Activated CD8-positive, alpha-beta T cell treated with anti-CD3 and anti-CD28 coated beads for 36 hours (primary cell): ENCODE measurements at regions not wholly inside any gene's neighbourhood (a gene's known extent, or its start where the extent isn't known, plus 50 kb on each side); places are given as distances from the start of the nearest gene placed in this dataset.
A peak's percentile ranks its signal among the peaks of the same experiment; 100 is the strongest.

ENCODE experiments used
- ATAC-seq: fragments of 200-7000 bp; cut with Tn5 transposase; one replicate; pipeline ENCODE4 v1.10.0; 2021; ENCODE audit warnings: mild to moderate bottlenecking, moderate library complexity
- CTCF ChIA-PET: fragments of 350-600 bp; sonication (Branson Sonifier 250); formaldehyde crosslinking; loops from one replicate; lab custom pipeline; 2021; ENCODE audit warnings: antibody characterized with exemption; lab: Charles Lee
- POLR2A ChIA-PET: fragments of 350-600 bp; sonication (Branson Sonifier 250); formaldehyde crosslinking; loops from one replicate; lab custom pipeline; 2021; ENCODE audit warnings: antibody characterized with exemption; lab: Charles Lee
- DNase-seq: peaks from one replicate; pipeline ENCODE4 v3.0.0-alpha.2; 2020
- H3K27ac Mint-ChIP-seq: one replicate; pipeline ENCODE4 v1.8.0; 2021; ENCODE audit warnings: mild to moderate bottlenecking, mixed read lengths
- H3K27me3 Mint-ChIP-seq: one replicate; pipeline ENCODE4 v1.8.0; 2021; ENCODE audit warnings: mixed read lengths
- H3K36me3 Mint-ChIP-seq: one replicate; pipeline ENCODE4 v1.8.0; 2021; ENCODE audit warnings: low read depth, mixed read lengths
- H3K4me1 Mint-ChIP-seq: one replicate; pipeline ENCODE4 v1.8.0; 2021; ENCODE audit warnings: low read depth, mixed read lengths
- H3K4me3 Mint-ChIP-seq: one replicate; pipeline ENCODE4 v1.8.0; 2021; ENCODE audit warnings: mild to moderate bottlenecking, moderate library complexity, mixed read lengths
- H3K9me3 Mint-ChIP-seq: one replicate; pipeline ENCODE4 v1.8.0; 2021; ENCODE audit warnings: mixed read lengths
- CTCF ChIP-seq: fragments of 200-600 bp; IDR thresholded peaks from one replicate; pipeline ENCODE4 v1.8.0; 2022; ENCODE audit warnings: antibody characterized with exemption, mild to moderate bottlenecking
- intact Hi-C: fragments of 100-400 bp; cut with micrococcal nuclease; formaldehyde crosslinking; loops from one replicate; pipeline ENCODE4 v1.10.0; 2022

- Mint-ChIP-seq H3K27me3 (no peaks in the 10 kb centered on the region), H3K27ac (peak overlapping the region; percentile 97), H3K9me3 (peaks cover 3% of the 10 kb centered on the region), H3K4me1 (peaks cover 53% of the 10 kb centered on the region), H3K36me3 (no peaks in the 10 kb centered on the region), H3K4me3 (peak overlapping the region; percentile 28)
- intact Hi-C loops: loop anchor here (10.0 kb wide), 1 partner anchor 94 kb away; no protein-coding TSS in a partner anchor
- ATAC-seq (peak; percentile 64), DNase-seq (no peak)
- POLR2A ChIA-PET: interaction anchor here (0.5 to 2.9 kb wide), 5 partner anchors 9 to 191 kb away, joined by 3 to 10 read pairs (median 4); no protein-coding TSS in a partner anchor
- CTCF ChIA-PET: interaction anchor here (1.0 to 1.4 kb wide), 2 partner anchors 9 to 29 kb away, joined by 4 to 9 read pairs; no protein-coding TSS in a partner anchor
- no peak for TF ChIP-seq CTCF
Measured at GRCh38 chr12:46460682-46461210, 88.2 kb upstream of the SLC38A2 start.

GRCh38 chr12:46459861-46460545 is 87.4 kb upstream of the SLC38A2 start:
- ChIA-PET POLR2A (interaction anchor here (0.5 to 2.9 kb wide), 5 partner anchors 10 to 190 kb away, joined by 3 to 10 read pairs (median 3); no protein-coding TSS in a partner anchor), CTCF (interaction anchor here (0.7 to 1.4 kb wide), 4 partner anchors 10 to 524 kb away, joined by 3 to 9 read pairs (median 4); no protein-coding TSS in a partner anchor)
- H3K27me3 Mint-ChIP-seq: no peaks in the 10 kb centered on the region
- peaks cover 61% of the 10 kb centered on the region for H3K4me1 Mint-ChIP-seq
- DNase-seq: peak; percentile 15
- H3K9me3 Mint-ChIP-seq: peaks cover 3% of the 10 kb centered on the region
- peak overlapping the region; percentile 97 for H3K27ac Mint-ChIP-seq
- intact Hi-C loops: loop anchor here (5.0 to 10.0 kb wide), 2 partner anchors 88 to 95 kb away; partner anchors contain the start of gene SLC38A2
- no peak for ATAC-seq
- H3K4me3 Mint-ChIP-seq: peak overlapping the region; percentile 45
- TF ChIP-seq CTCF: no peak
- no peaks in the 10 kb centered on the region for H3K36me3 Mint-ChIP-seq

GRCh38 chr12:46459111-46459510 is 86.5 kb upstream of the SLC38A2 start:
- ChIA-PET CTCF (interaction anchor here (0.7 kb wide), 1 partner anchor 198 kb away, joined by 3 read pairs; no protein-coding TSS in a partner anchor), POLR2A (interaction anchor here (0.7 to 2.9 kb wide), 3 partner anchors 14 to 95 kb away, joined by 3 to 10 read pairs (median 3); no protein-coding TSS in a partner anchor)
- H3K27ac Mint-ChIP-seq: peak overlapping the region; percentile 97
- H3K9me3 Mint-ChIP-seq: peaks cover 3% of the 10 kb centered on the region
- ATAC-seq (peak; percentile 70), DNase-seq (peak; percentile 60)
- peaks cover 66% of the 10 kb centered on the region for H3K4me1 Mint-ChIP-seq
- peak overlapping the region; percentile 64 for H3K4me3 Mint-ChIP-seq
- no peaks in the 10 kb centered on the region for H3K27me3 Mint-ChIP-seq
- intact Hi-C loops: loop anchor here (5.0 kb wide), 1 partner anchor 87 kb away; the partner anchor contains the start of gene SLC38A2
- H3K36me3 Mint-ChIP-seq: no peaks in the 10 kb centered on the region
- no peak for TF ChIP-seq CTCF

- H3K27ac Mint-ChIP-seq: peak overlapping the region; percentile 97
Measured at GRCh38 chr12:46458500-46459102, 86.0 kb upstream of the SLC38A2 start.

More at GRCh38 chr12:46458500-46459102, 86.0 kb upstream of the SLC38A2 start:
- DNase-seq: no peak
- peaks cover 3% of the 10 kb centered on the region for H3K9me3 Mint-ChIP-seq
- H3K4me1 Mint-ChIP-seq: peaks cover 64% of the 10 kb centered on the region
- POLR2A ChIA-PET: interaction anchor here (0.7 to 2.9 kb wide), 2 partner anchors 14 to 87 kb away, joined by 3 to 10 read pairs; no protein-coding TSS in a partner anchor
- H3K4me3 Mint-ChIP-seq: peak overlapping the region; percentile 64
- no peaks in the 10 kb centered on the region for H3K27me3 Mint-ChIP-seq
- CTCF ChIA-PET: no interaction called here
- TF ChIP-seq CTCF: no peak
- intact Hi-C loops: loop anchor here (5.0 kb wide), 1 partner anchor 86 kb away; the partner anchor contains the start of gene SLC38A2
- no peaks in the 10 kb centered on the region for H3K36me3 Mint-ChIP-seq
- ATAC-seq: peak; percentile 65
